Lung microvascular endothelial cell (primary cell): ENCODE measurements at regions not wholly inside any gene's neighbourhood (a gene's known extent, or its start where the extent isn't known, plus 50 kb on each side); places are given as distances from the start of the nearest gene placed in this dataset.
"Not testable (repeated sequence)": the region's sequence is repeated elsewhere in the genome, so short reads cannot be mapped to it uniquely, and the experiment has no call there.

Experiments used
- DNase-seq, 2 donors: peaks; one replicate each; pipeline versions ENCODE4 v3.0.0 to v3.0.0-alpha.2; 2010; ENCODE audit warnings: low read depth in 2 of 2

DNA sequence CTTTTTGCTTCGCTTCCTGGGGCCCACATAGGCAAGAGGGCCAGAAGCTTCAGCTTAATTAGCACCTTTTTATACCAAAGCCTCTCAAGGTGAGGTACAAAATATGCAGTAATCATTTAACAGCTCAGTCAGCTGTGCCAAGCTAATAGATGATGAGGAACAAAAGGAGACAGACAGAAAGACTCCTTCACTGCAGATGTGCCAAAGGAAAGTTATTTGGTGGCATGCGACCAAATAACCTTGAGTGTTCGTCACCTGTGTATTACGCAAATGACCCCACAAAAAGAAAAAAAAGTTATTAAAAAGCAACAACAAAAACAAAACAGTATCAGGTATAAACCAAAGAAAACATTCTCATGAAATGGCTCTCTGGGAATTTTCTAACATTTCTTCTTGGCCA, 325.8 kb upstream of the IGF1R start:
- no peak for DNase-seq

DNA sequence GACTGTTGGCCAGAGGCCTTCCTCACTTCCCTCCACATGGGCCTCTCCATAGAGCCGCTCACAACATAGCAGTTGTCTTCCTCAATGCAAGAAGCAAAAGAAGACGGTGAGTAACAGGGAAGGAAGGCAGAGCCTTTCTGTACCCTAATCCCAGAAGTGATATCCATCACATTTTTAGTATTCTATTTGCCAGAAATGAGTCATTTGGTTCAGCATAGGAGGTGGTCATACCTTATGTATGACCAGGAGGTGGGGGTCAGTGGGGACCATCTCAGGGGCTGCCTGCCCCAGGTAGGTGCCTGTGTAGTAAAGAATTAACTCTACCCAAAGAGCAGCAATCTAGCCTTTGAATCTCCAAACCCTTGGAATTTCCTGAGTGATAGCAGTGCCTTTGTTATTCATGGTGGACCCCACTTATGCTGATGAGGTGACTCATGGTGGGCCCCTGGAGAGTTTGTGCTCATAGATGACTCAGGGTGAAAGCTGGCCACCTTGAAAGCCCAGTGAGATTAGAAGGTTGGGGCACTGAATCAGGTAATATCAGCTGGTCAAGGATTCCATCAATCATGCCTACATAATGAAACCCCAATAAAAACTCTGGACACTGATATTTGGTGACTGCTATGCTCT, 323.9 kb upstream of the IGF1R start:
- no peak for DNase-seq

GRCh38 chr15:98326804-98327203, 321.5 kb upstream of the IGF1R start:
- DNase-seq = no peak

DNA sequence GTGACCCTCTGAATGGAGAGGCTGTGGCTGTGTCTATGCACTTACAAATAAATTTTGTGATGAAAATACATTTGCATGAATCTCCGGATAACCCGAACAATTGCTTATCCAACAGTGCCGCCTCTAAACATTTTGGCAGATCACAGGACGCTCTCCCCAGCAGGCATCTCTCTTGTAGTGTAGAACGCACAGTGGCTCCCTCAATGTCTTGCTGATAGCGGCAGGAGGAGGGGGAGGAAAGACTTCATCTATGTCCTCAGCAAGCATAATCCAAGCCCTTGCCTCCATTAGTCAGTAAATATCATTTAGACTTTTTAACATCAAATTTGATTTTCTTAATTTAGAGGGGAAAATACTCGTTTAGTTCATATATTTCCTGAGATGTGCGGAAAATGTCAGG, 318.1 kb upstream of the IGF1R start:
- DNase-seq = no peak

DNA sequence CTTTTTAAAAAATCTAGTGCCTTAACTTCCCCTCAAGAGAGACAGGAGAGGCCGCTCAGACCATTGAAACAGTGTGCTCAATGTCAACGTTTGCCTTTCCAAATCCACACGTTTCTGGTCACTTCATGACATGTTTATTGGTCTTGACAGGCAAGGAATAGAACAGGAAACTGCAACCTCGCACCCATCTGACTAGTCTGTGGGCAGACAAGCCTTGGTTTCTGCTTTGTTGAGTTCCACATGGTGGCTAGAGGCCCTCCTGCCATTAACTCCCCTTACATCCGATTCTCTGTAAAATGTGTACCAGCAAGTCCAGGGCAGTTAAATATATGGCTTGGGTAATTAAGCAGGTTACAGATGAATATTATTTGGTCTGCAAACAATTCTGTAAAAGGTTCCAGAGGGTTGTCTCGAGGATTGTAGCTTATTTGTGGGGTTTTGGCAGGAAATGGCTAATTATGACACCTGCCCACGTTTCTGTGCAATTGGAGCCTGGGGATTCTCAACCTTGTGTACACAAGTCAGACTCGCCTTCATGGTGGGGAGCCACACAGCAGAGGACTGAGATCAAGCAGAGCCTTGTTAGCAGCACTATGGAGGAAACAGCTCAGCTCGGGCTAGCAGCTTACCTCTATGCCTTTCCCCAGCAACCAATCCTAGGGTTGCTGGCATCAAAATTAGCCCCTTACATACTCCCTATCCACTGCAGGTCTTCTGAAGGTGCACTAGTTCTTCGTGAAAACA, 317.5 kb upstream of the IGF1R start:
- no peak for DNase-seq

DNA sequence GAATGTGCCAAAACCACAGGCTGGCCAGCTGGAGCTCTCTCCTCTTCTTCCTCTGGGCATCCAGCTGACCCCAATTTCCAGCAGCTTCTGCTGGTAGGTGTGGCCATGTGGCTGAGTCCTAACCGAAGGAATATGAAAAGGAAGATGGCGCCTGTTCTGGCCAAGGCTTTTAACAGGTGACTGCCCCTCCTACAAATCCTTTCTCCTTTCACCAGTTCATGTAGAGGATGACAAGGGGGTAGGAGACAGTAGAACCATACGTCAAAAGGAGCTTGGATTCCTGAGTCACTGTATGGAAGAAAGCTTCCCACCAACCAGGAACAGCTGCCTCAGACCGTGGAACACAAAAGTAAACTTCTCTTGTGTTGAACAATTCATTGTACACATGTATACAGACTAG, 316.7 kb upstream of the IGF1R start:
- no peak for DNase-seq

DNA sequence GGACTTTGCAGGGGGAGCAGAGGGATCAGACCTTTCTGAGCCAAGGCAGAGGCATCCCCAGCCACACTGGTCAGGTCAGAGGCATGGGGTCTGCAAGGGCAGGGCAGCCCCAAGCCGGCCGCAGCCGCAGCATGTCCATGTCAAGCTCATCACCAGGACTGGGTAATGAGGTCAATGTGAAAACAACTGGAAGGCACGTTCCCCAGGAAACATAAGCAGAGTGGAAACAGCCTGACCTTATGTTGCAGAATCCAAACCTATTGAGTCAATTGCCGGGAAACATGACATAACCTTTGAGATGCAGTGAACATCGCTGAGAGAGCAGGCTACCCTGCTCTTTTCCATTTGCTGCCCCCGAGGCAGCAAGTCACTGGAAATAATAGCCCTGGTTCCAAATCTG, 315.1 kb upstream of the IGF1R start:
- no peak for DNase-seq

- no peak for DNase-seq
These were observed 305.4 kb upstream of the IGF1R start for GRCh38 chr15:98342911-98343310.

GRCh38 chr15:98344591-98344990, 303.7 kb upstream of the IGF1R start:
- no peak for DNase-seq

DNA sequence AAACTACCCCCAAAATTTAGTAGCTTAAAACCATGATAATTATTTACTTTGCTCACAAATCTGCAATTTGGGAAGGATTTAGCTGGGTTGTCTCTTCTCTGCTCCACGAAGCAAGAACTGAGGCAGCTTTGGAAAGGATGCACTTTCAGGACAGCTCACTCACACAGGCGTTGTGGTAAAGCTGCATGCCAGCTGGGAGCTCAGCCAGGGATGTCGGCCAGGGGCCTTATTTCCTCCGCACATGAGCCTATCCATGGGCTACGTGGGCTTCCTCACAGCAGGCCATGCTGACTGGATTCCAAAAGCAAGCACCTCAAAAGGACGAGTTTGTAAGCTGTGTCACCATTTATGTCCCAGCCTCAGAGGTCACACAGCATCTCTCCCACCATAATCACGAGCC, 301.3 kb upstream of the IGF1R start:
- no peak for DNase-seq

DNA sequence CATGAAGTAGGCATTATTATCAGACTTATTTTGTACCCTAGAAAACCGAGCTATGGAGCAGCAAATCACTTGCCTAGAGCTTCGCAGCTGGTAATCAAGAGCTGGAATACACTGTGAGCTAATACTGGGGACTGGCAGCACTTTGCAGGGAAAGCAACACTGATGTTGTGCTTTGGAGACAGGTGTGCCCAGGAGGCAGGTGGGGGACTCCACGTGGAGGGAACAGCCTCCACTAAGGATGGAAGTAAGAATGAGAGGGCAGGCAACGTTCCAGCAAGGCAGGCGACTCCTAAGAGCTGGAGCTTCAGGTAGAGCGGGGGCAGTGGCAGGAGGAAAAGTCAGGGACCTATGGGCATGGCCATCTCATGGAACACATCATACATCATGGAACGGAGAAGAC, 300.5 kb upstream of the IGF1R start:
- no peak for DNase-seq

DNA sequence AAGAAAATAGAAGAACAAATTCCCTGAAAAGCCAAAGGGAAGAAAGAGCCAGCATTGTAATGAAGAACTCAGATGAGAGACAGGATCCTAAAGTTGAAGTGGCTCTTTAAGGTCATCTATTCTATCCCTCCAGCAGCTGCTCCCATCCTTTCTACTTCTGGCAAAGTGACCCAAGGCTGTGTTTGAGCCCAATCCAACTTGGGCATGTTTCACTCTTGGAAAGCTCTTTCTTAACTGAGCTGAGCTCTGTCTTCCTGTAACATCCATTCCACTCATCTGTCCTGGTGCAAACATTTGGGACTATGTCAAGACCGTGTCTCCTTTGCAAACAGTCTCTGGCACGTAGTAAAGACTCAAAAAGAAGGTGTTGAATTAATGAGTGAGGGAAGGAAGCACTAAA, 298.1 kb upstream of the IGF1R start:
- no peak for DNase-seq

GRCh38 chr15:98358274-98358673, 290.1 kb upstream of the IGF1R start:
- DNase-seq = not testable (repeated sequence)

GRCh38 chr15:98358971-98359370, 289.4 kb upstream of the IGF1R start:
- DNase-seq = no peak

DNA sequence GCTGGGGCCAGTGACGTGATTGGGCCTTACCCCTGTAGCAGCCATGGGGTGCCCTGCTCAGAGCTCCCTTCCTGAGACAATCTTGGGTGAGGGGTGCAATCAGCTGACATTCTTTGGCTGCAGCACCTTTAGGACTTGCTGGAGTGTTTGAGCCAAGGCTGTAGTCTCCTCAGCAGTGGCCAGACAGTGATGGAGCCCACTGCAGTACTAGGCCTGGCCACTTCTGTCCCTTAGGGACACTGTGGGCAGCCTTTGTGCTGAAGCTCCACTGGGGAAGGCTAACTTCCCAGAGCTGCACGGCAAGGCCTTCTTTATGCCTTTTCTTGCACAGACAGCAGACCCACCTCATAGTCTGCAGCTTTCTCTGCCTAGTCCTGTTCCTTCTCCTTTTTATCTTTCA, 284.9 kb upstream of the IGF1R start:
- DNase-seq = no peak

- DNase-seq = no peak
These were observed 284.4 kb upstream of the IGF1R start for GRCh38 chr15:98363955-98364354.

GRCh38 chr15:98369081-98369716, 279.1 kb upstream of the IGF1R start:
- no peak for DNase-seq

GRCh38 chr15:98375513-98376340, 272.6 kb upstream of the IGF1R start:
- DNase-seq = no peak

DNA sequence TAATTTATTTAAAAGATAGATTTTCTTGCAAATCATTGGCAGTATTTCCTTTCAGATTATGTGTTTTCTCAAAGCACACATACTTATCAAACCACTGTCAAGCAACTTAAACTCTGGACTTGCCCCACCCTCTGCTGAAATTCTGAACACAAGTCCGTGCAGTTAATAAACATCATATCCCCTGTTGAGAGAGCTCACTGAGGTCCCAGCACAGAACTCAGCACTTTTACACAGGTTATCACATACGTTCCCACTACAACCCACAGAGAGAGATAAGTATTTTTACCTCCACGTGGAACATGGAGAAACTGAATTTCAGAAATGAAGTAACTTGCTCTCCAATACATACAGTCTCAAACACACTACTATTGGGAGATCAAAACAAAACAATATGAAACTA, 267.6 kb upstream of the IGF1R start:
- no peak for DNase-seq

DNA sequence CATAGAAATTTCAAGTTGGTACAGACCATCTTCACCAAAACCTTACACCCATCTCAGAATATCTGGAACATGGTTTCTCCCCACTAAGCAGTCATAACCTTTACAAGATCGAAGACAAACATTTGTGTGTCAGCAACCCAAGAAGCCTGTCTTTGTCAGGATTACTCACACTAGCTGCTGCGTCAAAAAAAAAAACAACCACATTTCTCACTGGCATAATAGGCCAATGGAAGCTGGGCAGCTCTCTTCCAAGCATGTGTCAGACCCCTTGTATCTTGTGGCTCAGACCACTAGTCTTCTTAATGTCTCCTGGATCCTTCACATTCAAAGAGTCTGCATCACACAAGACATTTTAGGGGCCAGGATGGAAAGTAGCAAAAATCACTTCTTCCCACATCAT, 266.9 kb upstream of the IGF1R start:
- no peak for DNase-seq

GRCh38 chr15:98382139-98382538, 266.2 kb upstream of the IGF1R start:
- no peak for DNase-seq

- no peak for DNase-seq
These were observed 264.8 kb upstream of the IGF1R start for GRCh38 chr15:98383571-98383970.
